SKM-1 (cell line): ENCODE measurements at regions not wholly inside any gene's neighbourhood (a gene's known extent, or its start where the extent isn't known, plus 50 kb on each side); places are given as distances from the start of the nearest gene placed in this dataset.

Experiments
- DNase-seq: peaks from one replicate; lab custom pipeline; 2025; ENCODE audit not compliant: unreplicated experiment; lab: John Stamatoyannopoulos, UW

GRCh38 chr5:103347716-103348423 lies 89.3 kb downstream of the MACIR start:
- no peak for DNase-seq

GRCh38 chr5:103346162-103346748 lies 87.7 kb downstream of the MACIR start:
- no peak for DNase-seq

GRCh38 chr5:103345461-103345860 lies 86.9 kb downstream of the MACIR start:
- no peak for DNase-seq

GRCh38 chr5:103340717-103341388 lies 82.3 kb downstream of the MACIR start:
- DNase-seq, result no peak

- DNase-seq, result no peak
Observed at GRCh38 chr5:103340132-103340531, 81.6 kb downstream of the MACIR start.

- DNase-seq, result no peak
Observed at GRCh38 chr5:103336941-103337340, 78.4 kb downstream of the MACIR start.

- no peak for DNase-seq
Observed at GRCh38 chr5:103333376-103333775, 74.8 kb downstream of the MACIR start.

- DNase-seq, result no peak
Observed at GRCh38 chr5:103330875-103331274, 72.3 kb downstream of the MACIR start.
